Eye (tissue), 1 donor: ENCODE measurements at regions not wholly inside any gene's neighbourhood (a gene's known extent, or its start where the extent isn't known, plus 50 kb on each side); places are given as distances from the start of the nearest gene placed in this dataset.

ENCODE experiments used
- DNase-seq: peaks from one replicate; pipeline ENCODE4 v3.0.0-alpha.2; 2015

GRCh38 chr6:91580635-91581034 lies 993.8 kb upstream of the MAP3K7 start:
- DNase-seq: no peak

GRCh38 chr6:91575032-91575431 lies 988.2 kb upstream of the MAP3K7 start:
- no peak for DNase-seq

GRCh38 chr6:91573826-91574416 lies 987.0 kb upstream of the MAP3K7 start:
- no peak for DNase-seq

GRCh38 chr6:91572878-91573277 lies 986.0 kb upstream of the MAP3K7 start:
- DNase-seq: no peak

- no peak for DNase-seq
Measured at GRCh38 chr6:91569071-91569470, 982.2 kb upstream of the MAP3K7 start.

- DNase-seq: no peak
Measured at GRCh38 chr6:91566467-91566866, 979.6 kb upstream of the MAP3K7 start.

- no peak for DNase-seq
Measured at GRCh38 chr6:91565207-91565606, 978.3 kb upstream of the MAP3K7 start.

- DNase-seq: peak; percentile 2
Measured at GRCh38 chr6:91562955-91563354, 976.1 kb upstream of the MAP3K7 start.

GRCh38 chr6:91560409-91560808 lies 973.5 kb upstream of the MAP3K7 start:
- DNase-seq: no peak

- no peak for DNase-seq
Measured at GRCh38 chr6:91540902-91541301, 954.0 kb upstream of the MAP3K7 start.

- DNase-seq: no peak
Measured at GRCh38 chr6:91539456-91539855, 952.6 kb upstream of the MAP3K7 start.

- DNase-seq: no peak
Measured at GRCh38 chr6:91538622-91539021, 951.8 kb upstream of the MAP3K7 start.

GRCh38 chr6:91534614-91535013 lies 947.7 kb upstream of the MAP3K7 start:
- no peak for DNase-seq

GRCh38 chr6:91523511-91523910 lies 936.6 kb upstream of the MAP3K7 start:
- DNase-seq: no peak

GRCh38 chr6:91521999-91522398 lies 935.1 kb upstream of the MAP3K7 start:
- no peak for DNase-seq

GRCh38 chr6:91509711-91510110 lies 922.8 kb upstream of the MAP3K7 start:
- no peak for DNase-seq

GRCh38 chr6:91509039-91509438 lies 922.2 kb upstream of the MAP3K7 start:
- no peak for DNase-seq

GRCh38 chr6:91506509-91506908 lies 919.6 kb upstream of the MAP3K7 start:
- no peak for DNase-seq

- DNase-seq: no peak
Measured at GRCh38 chr6:91505199-91505598, 918.3 kb upstream of the MAP3K7 start.

- DNase-seq: no peak
Measured at GRCh38 chr6:91501930-91502329, 915.1 kb upstream of the MAP3K7 start.

- DNase-seq: no peak
Measured at GRCh38 chr6:91500689-91501303, 913.9 kb upstream of the MAP3K7 start.

- no peak for DNase-seq
Measured at GRCh38 chr6:91498576-91498975, 911.7 kb upstream of the MAP3K7 start.

GRCh38 chr6:91497770-91498169 lies 910.9 kb upstream of the MAP3K7 start:
- no peak for DNase-seq

GRCh38 chr6:91490671-91491301 lies 903.9 kb upstream of the MAP3K7 start:
- DNase-seq: no peak
